ENCODE measurements at regions not wholly inside any gene's neighbourhood (a gene's known extent, or its start where the extent isn't known, plus 50 kb on each side); places are given as distances from the start of the nearest gene placed in this dataset.

GRCh38 chr1:22387919-22388580 is 63.6 kb upstream of the ZBTB40 start:
- no peak for DNase-seq

GRCh38 chr1:22388671-22389450 is 62.8 kb upstream of the ZBTB40 start:
- no peak for DNase-seq

- DNase-seq = no peak
Observed at GRCh38 chr1:22393587-22393986, 58.1 kb upstream of the ZBTB40 start.

GRCh38 chr1:22398656-22399420 is 52.8 kb upstream of the ZBTB40 start:
- no peak for DNase-seq

GRCh38 chr1:22399421-22400091 is 52.1 kb upstream of the ZBTB40 start:
- DNase-seq = no peak

Data from activated CD8-positive, alpha-beta memory T cell treated with anti-CD3 and anti-CD28 coated beads for 24 hours (primary cell).